Spleen (tissue), 11 donors: ENCODE measurements at regions not wholly inside any gene's neighbourhood (a gene's known extent, or its start where the extent isn't known, plus 50 kb on each side); places are given as distances from the start of the nearest gene placed in this dataset.

ENCODE experiments used
- DNase-seq: peaks from one replicate; pipeline ENCODE4 v3.0.0-alpha.2; 2020
- H3K27ac ChIP-seq, 8 donors: fragments of 200-600 bp; sonication (generic) in 7 of 8; 1 replicate in 4 of 8; 2 replicates in 4 of 8; pipeline versions ENCODE4 v1.5.0 to v1.8.0; 2016 to 2021; ENCODE audit warnings: inconsistent platforms in 4 of 8, mild to moderate bottlenecking in 4 of 8, moderate library complexity in 1 of 8
- H3K27me3 ChIP-seq, 7 donors: fragments of 200-600 bp; sonication (generic) in 6 of 7; replicated peaks in 1 of 7; 1 replicate in 4 of 7; 2 replicates in 3 of 7; pipeline versions ENCODE4 v1.5.0 to v1.8.0; 2016 to 2021; ENCODE audit warnings: inconsistent platforms in 3 of 7, mild to moderate bottlenecking in 1 of 7
- H3K36me3 ChIP-seq, 6 donors: fragments of 200-600 bp; sonication (generic) in 5 of 6; 1 replicate in 4 of 6; 2 replicates in 2 of 6; pipeline versions ENCODE4 v1.5.0 to v1.8.0; 2016 to 2021; ENCODE audit warnings: inconsistent platforms in 2 of 6
- H3K4me1 ChIP-seq, 6 donors: fragments of 200-600 bp; sonication (generic) in 5 of 6; 1 replicate in 3 of 6; 2 replicates in 3 of 6; pipeline versions ENCODE4 v1.5.0 to v1.8.0; 2016 to 2021; ENCODE audit warnings: inconsistent platforms in 3 of 6
- H3K4me3 ChIP-seq, 8 donors: fragments of 200-600 bp; sonication (generic) in 7 of 8; 1 replicate in 4 of 8; 2 replicates in 4 of 8; pipeline versions ENCODE4 v1.5.0 to v1.8.0; 2016 to 2021; ENCODE audit warnings: inconsistent platforms in 4 of 8, mild to moderate bottlenecking in 4 of 8, moderate library complexity in 2 of 8
- H3K9me3 ChIP-seq, 8 donors: fragments of 200-600 bp; sonication (generic) in 7 of 8; 1 replicate in 4 of 8; 2 replicates in 4 of 8; pipeline versions ENCODE4 v1.5.0 to v1.8.0; 2016 to 2021; ENCODE audit warnings: inconsistent platforms in 4 of 8
- POLR2A ChIP-seq, 3 donors: fragments of 450-650 bp; IDR thresholded peaks; one replicate each; pipeline ENCODE4 v1.5.1; 2017; ENCODE audit warnings: antibody characterized with exemption in 3 of 3, mild to moderate bottlenecking in 1 of 3
- POLR2AphosphoS5 ChIP-seq, 3 donors: sonication (generic); formaldehyde crosslinking; IDR thresholded peaks; one replicate each; pipeline ENCODE4 v1.5.1; 2017; ENCODE audit warnings: antibody characterized with exemption in 3 of 3
- WGBS, 5 donors: extraction: QIAGEN DNeasy Blood & Tissue Kit in 3 of 5; methylation state at CpG; one replicate each; pipeline versions ENCODE4 v1.1.5 to v1.1.7; 2013 to 2018; 5-methylcytosine and 5-hydroxymethylcytosine counted together
- intact Hi-C: fragments of 100-400 bp; cut with DNase I; formaldehyde crosslinking; loops from one replicate; pipeline ENCODE4 v1.15.0; 2023; ENCODE audit warnings: low total_unique reads
- TF ChIP-seq, protein P1 (sequence below), 11 experiments: fragments of 200-600 bp in 7 of 11; fragments of 450-650 bp in 4 of 11; sonication (generic) in 4 of 11; IDR thresholded peaks in 8 of 11; conservative IDR thresholded peaks in 3 of 11; 1 replicate in 7 of 11; 2 replicates in 4 of 11; pipeline versions ENCODE4 v1.4.0 to v1.8.0; 2016 to 2021; ENCODE audit warnings: antibody characterized with exemption in 11 of 11, inconsistent platforms in 4 of 11, mild to moderate bottlenecking in 1 of 11
- donor health status: healthy with polysubstance abuse.
- donor health status: DM: no; HTN: no; CAD: no; lungs with moderate emphysema.
- donor health status: DM: no; HTN: no; CAD: no.
- donor health status: Bipolar disorder and iron deficiency.
- donor health status: healthy.
- donor health status: DM: no; HTN: no; CAD: no.
- donor health status: DM: yes; HTN: yes; CAD: no.

DNA sequence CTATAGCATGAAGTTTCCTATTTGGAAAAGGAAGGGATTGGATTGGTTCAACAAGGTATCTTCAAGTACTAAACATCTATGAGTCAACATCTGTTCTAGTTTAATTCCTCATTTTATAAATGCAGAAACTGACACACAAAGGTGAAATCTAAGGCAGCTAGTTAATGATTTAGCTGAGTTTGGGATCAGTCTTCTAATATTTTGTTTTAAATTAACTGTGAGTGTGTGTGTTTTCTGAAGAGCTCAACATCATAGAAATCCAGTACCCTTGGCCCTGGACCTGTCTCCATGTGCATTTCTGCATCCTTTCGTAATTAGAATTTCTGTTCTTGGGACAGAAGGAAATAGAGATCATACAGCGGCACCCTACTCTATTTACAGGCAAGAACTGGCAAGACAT, 105.9 kb downstream of the RGS2 start:
- 91 to 97% (median 94%) methylated on average over 2 of the region's 2 CpGs for WGBS, 5 donors
- Histone ChIP-seq H3K36me3 (no peaks in the 10 kb centered on the region), H3K4me1 (no peaks in the 10 kb centered on the region), H3K9me3 (no peaks in the 10 kb centered on the region), H3K4me3 (no peak overlapping the region), H3K27me3 (no peaks in the 10 kb centered on the region), H3K27ac (no peak overlapping the region)
- intact Hi-C loops: no loop called here
- DNase-seq: no peak
- TF ChIP-seq, protein P1, sequence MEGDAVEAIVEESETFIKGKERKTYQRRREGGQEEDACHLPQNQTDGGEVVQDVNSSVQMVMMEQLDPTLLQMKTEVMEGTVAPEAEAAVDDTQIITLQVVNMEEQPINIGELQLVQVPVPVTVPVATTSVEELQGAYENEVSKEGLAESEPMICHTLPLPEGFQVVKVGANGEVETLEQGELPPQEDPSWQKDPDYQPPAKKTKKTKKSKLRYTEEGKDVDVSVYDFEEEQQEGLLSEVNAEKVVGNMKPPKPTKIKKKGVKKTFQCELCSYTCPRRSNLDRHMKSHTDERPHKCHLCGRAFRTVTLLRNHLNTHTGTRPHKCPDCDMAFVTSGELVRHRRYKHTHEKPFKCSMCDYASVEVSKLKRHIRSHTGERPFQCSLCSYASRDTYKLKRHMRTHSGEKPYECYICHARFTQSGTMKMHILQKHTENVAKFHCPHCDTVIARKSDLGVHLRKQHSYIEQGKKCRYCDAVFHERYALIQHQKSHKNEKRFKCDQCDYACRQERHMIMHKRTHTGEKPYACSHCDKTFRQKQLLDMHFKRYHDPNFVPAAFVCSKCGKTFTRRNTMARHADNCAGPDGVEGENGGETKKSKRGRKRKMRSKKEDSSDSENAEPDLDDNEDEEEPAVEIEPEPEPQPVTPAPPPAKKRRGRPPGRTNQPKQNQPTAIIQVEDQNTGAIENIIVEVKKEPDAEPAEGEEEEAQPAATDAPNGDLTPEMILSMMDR (IDR thresholded peaks at IDR 0.05 in 8 of 11, conservative IDR thresholded peaks at IDR 0.05 in 3 of 11): no peak
- TF ChIP-seq POLR2AphosphoS5 (IDR thresholded peaks at IDR 0.05) (no peak), POLR2A (IDR thresholded peaks at IDR 0.05) (no peak)

DNA sequence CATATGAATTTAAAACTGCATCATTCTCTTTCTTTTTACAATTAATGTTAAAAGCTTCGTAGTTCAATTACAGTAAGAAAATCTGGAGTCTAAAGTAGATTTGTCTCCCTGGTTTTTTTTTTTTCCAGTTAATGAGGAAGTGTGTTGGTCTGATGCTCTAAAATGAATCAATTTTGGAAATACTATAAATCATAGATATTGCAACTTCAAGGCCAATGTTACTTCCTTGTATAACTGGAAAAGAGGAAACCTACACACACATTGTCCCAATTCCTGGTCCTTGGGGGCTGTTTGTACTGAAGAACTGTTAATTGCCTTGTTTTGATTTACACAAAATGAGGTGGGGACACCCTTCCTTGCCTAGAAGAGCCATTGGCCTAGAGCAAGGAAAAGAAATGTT, 107.2 kb downstream of the RGS2 start:
- 59 to 83% (median 67%) methylated on average over 1 of the region's 1 CpG for whole genome bisulfite sequencing, 5 donors
- Histone ChIP-seq H3K27me3 (no peaks in the 10 kb centered on the region), H3K36me3 (no peaks in the 10 kb centered on the region), H3K9me3 (no peaks in the 10 kb centered on the region), H3K4me3 (no peak overlapping the region), H3K27ac (peak overlapping the region in 2 of 8 donors; percentile 4 to 9), H3K4me1 (no peaks in the 10 kb centered on the region)
- intact Hi-C loops: no loop called here
- TF ChIP-seq POLR2A (IDR thresholded peaks at IDR 0.05): no peak
- no peak for TF ChIP-seq POLR2AphosphoS5 (IDR thresholded peaks at IDR 0.05)
- TF ChIP-seq, protein P1 (IDR thresholded peaks at IDR 0.05 in 8 of 11, conservative IDR thresholded peaks at IDR 0.05 in 3 of 11): no peak
- DNase-seq: no peak

DNA sequence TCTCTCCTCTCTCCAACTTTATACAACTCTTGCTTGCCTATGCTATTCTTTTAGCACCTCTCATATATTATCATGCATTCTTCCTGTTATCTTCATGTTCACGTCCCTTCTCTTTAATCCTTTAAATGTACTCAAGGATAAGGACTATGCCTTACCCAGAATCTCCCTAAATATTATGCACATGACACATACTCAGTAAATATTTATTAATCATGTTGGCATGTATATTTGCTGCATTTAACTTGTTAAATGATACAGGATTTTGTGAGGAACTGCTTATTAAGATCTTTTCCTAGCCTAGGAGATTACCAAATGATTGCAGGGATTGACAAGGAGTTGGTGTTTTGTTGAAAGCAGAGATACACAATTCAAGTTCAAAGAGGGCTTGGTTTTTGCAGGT, 109.4 kb downstream of the RGS2 start:
- no peaks in the 10 kb centered on the region for H3K9me3 ChIP-seq
- no peak for DNase-seq
- 78 to 92% (median 83%) methylated on average over 1 of the region's 1 CpG for WGBS, 5 donors
- intact Hi-C loops: no loop called here
- H3K4me1 ChIP-seq: no peaks in the 10 kb centered on the region
- TF ChIP-seq, protein P1 (IDR thresholded peaks at IDR 0.05 in 8 of 11, conservative IDR thresholded peaks at IDR 0.05 in 3 of 11): no peak
- TF ChIP-seq POLR2AphosphoS5 (IDR thresholded peaks at IDR 0.05): no peak
- no peak for TF ChIP-seq POLR2A (IDR thresholded peaks at IDR 0.05)
- no peak overlapping the region for H3K4me3 ChIP-seq
- no peaks in the 10 kb centered on the region for H3K36me3 ChIP-seq
- no peak overlapping the region for H3K27ac ChIP-seq
- H3K27me3 ChIP-seq: no peaks in the 10 kb centered on the region

DNA sequence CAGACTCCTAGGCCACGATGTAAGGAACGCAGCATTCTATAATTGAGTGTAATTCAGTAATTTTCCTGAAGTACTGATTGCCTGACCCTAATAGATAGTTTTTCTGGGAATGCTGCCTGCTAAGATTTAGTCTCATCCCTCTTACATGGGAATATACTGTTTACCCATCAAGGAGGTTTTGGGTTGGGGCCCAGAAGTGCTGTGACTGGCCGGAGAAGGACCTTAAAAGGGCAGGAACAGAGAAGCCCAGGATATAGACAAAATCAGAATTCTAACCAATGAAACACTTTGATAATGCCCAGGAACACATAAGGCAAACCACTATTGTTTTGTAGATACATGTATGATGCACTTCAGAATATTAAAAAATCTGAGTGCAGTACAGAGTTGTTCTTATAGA, 111.6 kb downstream of the RGS2 start:
- TF ChIP-seq, protein P1 (IDR thresholded peaks at IDR 0.05 in 8 of 11, conservative IDR thresholded peaks at IDR 0.05 in 3 of 11): no peak
- TF ChIP-seq POLR2AphosphoS5 (IDR thresholded peaks at IDR 0.05) (no peak), POLR2A (IDR thresholded peaks at IDR 0.05) (no peak)
- Histone ChIP-seq H3K4me3 (no peak overlapping the region), H3K36me3 (no peaks in the 10 kb centered on the region), H3K9me3 (no peaks in the 10 kb centered on the region), H3K4me1 (no peaks in the 10 kb centered on the region), H3K27ac (no peak overlapping the region), H3K27me3 (no peaks in the 10 kb centered on the region)
- intact Hi-C loops: no loop called here
- no peak for DNase-seq
- 83 to 99% (median 95%) methylated on average over 3 of the region's 3 CpGs for WGBS, 5 donors
